Astrocyte (in vitro differentiated cells and primary cell): ENCODE measurements at regions not wholly inside any gene's neighbourhood (a gene's known extent, or its start where the extent isn't known, plus 50 kb on each side); places are given as distances from the start of the nearest gene placed in this dataset.

ENCODE experiments used
- EZH2 ChIP-seq: IDR thresholded peaks from 2 replicates; pipeline ENCODE4 v1.6.1; 2012; ENCODE audit warnings: mild to moderate bottlenecking, low read length, inconsistent platforms; ENCODE audit not compliant: insufficient read depth
- TF ChIP-seq, protein P1 (sequence below): IDR thresholded peaks from 2 replicates; pipeline ENCODE4 v1.5.1; 2011; ENCODE audit warnings: low read depth, mild to moderate bottlenecking, inconsistent platforms, low read length, moderate library complexity; ENCODE audit not compliant: insufficient read depth

DNA sequence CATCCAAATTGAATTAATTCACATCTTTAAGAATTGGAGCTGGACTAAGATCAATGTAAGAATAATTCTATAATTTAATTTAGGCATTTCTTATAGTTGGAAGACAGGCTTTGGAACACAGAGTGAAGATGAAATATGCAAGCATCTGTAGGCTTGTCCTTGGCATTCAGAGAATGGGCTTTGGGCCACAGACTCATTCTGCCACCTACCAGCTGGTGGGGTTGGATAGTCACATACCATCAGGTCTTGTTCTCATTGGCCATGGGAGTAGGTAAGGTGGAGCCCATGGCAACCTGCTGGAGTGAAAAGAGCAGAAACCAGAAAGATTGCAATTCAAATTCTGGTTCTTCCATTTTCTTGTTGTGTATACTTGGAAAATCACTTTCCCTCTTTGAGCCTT is 300.3 kb downstream of the CYRIA start:
- TF ChIP-seq, protein P1, sequence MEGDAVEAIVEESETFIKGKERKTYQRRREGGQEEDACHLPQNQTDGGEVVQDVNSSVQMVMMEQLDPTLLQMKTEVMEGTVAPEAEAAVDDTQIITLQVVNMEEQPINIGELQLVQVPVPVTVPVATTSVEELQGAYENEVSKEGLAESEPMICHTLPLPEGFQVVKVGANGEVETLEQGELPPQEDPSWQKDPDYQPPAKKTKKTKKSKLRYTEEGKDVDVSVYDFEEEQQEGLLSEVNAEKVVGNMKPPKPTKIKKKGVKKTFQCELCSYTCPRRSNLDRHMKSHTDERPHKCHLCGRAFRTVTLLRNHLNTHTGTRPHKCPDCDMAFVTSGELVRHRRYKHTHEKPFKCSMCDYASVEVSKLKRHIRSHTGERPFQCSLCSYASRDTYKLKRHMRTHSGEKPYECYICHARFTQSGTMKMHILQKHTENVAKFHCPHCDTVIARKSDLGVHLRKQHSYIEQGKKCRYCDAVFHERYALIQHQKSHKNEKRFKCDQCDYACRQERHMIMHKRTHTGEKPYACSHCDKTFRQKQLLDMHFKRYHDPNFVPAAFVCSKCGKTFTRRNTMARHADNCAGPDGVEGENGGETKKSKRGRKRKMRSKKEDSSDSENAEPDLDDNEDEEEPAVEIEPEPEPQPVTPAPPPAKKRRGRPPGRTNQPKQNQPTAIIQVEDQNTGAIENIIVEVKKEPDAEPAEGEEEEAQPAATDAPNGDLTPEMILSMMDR: no peak
- TF ChIP-seq EZH2: no peak
